Mesothelial cell of epicardium (in vitro differentiated cells): ENCODE measurements at regions not wholly inside any gene's neighbourhood (a gene's known extent, or its start where the extent isn't known, plus 50 kb on each side); places are given as distances from the start of the nearest gene placed in this dataset.

Source experiments
- DNase-seq, 2 experiments: peaks; one replicate each; pipeline ENCODE4 v3.0.0; 2021; ENCODE audit warnings: low spot score in 2 of 2; ENCODE audit not compliant: unreplicated experiment in 2 of 2
- H3K27ac Mint-ChIP-seq: 2 replicates; pipeline ENCODE4 v1.8.0; 2021; ENCODE audit warnings: mixed read lengths
- H3K27me3 Mint-ChIP-seq: 2 replicates; pipeline ENCODE4 v1.8.0; 2021; ENCODE audit warnings: low read depth, mixed read lengths
- H3K36me3 Mint-ChIP-seq: 2 replicates; pipeline ENCODE4 v1.8.0; 2021; ENCODE audit warnings: mixed read lengths
- H3K4me1 Mint-ChIP-seq: 2 replicates; pipeline ENCODE4 v1.8.0; 2021; ENCODE audit warnings: mixed read lengths
- H3K4me3 Mint-ChIP-seq: 2 replicates; pipeline ENCODE4 v1.8.0; 2021; ENCODE audit warnings: mild to moderate bottlenecking, moderate library complexity, mixed read lengths
- H3K9me3 Mint-ChIP-seq: 2 replicates; pipeline ENCODE4 v1.8.0; 2021; ENCODE audit warnings: mixed read lengths
- CTCF ChIP-seq: fragments of 200-600 bp; sonication (generic); IDR thresholded peaks from one replicate; pipeline ENCODE4 v1.5.0; 2021; ENCODE audit warnings: antibody characterized with exemption; ENCODE audit not compliant: unreplicated experiment

GRCh38 chr13:111011899-111012298, 97.0 kb upstream of the ANKRD10 start:
- no peak overlapping the region for H3K4me3 Mint-ChIP-seq
- H3K27ac Mint-ChIP-seq: no peak overlapping the region
- H3K4me1 Mint-ChIP-seq: peaks cover 3% of the 10 kb centered on the region
- no peaks in the 10 kb centered on the region for H3K36me3 Mint-ChIP-seq
- peaks cover 23% of the 10 kb centered on the region for H3K27me3 Mint-ChIP-seq
- TF ChIP-seq CTCF: no peak
- H3K9me3 Mint-ChIP-seq: no peaks in the 10 kb centered on the region
- DNase-seq: no peak

- DNase-seq: no peak
- Mint-ChIP-seq H3K4me3 (no peak overlapping the region), H3K9me3 (no peaks in the 10 kb centered on the region), H3K4me1 (peaks cover 4% of the 10 kb centered on the region), H3K27ac (no peak overlapping the region), H3K36me3 (no peaks in the 10 kb centered on the region), H3K27me3 (peaks cover 24% of the 10 kb centered on the region)
- no peak for TF ChIP-seq CTCF
Measured at GRCh38 chr13:111008351-111008750, 93.5 kb upstream of the ANKRD10 start.

GRCh38 chr13:111007209-111007608, 92.3 kb upstream of the ANKRD10 start:
- no peak for TF ChIP-seq CTCF
- Mint-ChIP-seq H3K9me3 (no peaks in the 10 kb centered on the region), H3K27ac (no peak overlapping the region), H3K4me1 (peaks cover 4% of the 10 kb centered on the region), H3K36me3 (no peaks in the 10 kb centered on the region), H3K4me3 (no peak overlapping the region), H3K27me3 (peaks cover 17% of the 10 kb centered on the region)
- no peak for DNase-seq

GRCh38 chr13:111006506-111007031, 91.7 kb upstream of the ANKRD10 start:
- H3K4me3 Mint-ChIP-seq: no peak overlapping the region
- DNase-seq: no peak
- no peak for TF ChIP-seq CTCF
- H3K27ac Mint-ChIP-seq: peak overlapping the region; percentile 69
- H3K36me3 Mint-ChIP-seq: no peaks in the 10 kb centered on the region
- no peaks in the 10 kb centered on the region for H3K9me3 Mint-ChIP-seq
- H3K4me1 Mint-ChIP-seq: peaks cover 4% of the 10 kb centered on the region
- H3K27me3 Mint-ChIP-seq: peaks cover 13% of the 10 kb centered on the region

- Mint-ChIP-seq H3K27me3 (peaks cover 8% of the 10 kb centered on the region), H3K36me3 (no peaks in the 10 kb centered on the region), H3K9me3 (no peaks in the 10 kb centered on the region), H3K4me3 (no peak overlapping the region), H3K4me1 (peaks cover 4% of the 10 kb centered on the region), H3K27ac (no peak overlapping the region)
- TF ChIP-seq CTCF: no peak
- no peak for DNase-seq
Measured at GRCh38 chr13:111005808-111006505, 91.1 kb upstream of the ANKRD10 start.
